ENCODE measurements at regions not wholly inside any gene's neighbourhood (a gene's known extent, or its start where the extent isn't known, plus 50 kb on each side); places are given as distances from the start of the nearest gene placed in this dataset.
"Not testable (repeated sequence)": the region's sequence is repeated elsewhere in the genome, so short reads cannot be mapped to it uniquely, and the experiment has no call there.

DNA sequence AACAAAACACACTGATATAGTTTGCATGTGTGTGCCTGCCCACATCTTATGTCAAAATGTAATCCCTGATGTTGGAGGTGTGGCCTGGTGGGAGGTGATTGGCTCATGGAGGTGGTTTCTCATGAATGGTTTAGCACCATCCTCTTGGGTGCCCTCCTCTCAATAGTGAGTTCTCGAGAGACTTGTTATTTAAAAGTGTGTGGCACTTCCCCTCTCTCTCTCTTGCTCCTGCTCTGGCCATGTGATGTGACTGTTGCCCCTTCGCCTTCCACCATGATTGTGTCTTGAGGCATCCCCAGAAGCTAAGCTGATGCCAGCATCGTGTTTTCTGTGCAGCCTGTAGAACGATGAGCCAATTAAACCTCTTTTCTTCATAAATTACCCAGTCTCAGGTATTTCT, 454.1 kb upstream of the DCN start:
- H3K4me1 ChIP-seq, result no peaks in the 10 kb centered on the region; the same call in 1 of the 2 replicates
- TF ChIP-seq, protein P1, sequence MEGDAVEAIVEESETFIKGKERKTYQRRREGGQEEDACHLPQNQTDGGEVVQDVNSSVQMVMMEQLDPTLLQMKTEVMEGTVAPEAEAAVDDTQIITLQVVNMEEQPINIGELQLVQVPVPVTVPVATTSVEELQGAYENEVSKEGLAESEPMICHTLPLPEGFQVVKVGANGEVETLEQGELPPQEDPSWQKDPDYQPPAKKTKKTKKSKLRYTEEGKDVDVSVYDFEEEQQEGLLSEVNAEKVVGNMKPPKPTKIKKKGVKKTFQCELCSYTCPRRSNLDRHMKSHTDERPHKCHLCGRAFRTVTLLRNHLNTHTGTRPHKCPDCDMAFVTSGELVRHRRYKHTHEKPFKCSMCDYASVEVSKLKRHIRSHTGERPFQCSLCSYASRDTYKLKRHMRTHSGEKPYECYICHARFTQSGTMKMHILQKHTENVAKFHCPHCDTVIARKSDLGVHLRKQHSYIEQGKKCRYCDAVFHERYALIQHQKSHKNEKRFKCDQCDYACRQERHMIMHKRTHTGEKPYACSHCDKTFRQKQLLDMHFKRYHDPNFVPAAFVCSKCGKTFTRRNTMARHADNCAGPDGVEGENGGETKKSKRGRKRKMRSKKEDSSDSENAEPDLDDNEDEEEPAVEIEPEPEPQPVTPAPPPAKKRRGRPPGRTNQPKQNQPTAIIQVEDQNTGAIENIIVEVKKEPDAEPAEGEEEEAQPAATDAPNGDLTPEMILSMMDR (IDR thresholded peaks at IDR 0.05; ENCODE audit: low read depth, low read length), result no peak
- DNase-seq, result no peak
- H3K9me3 ChIP-seq, result no peaks in the 10 kb centered on the region; the same call in 1 of the 2 replicates
- no peaks in the 10 kb centered on the region for H3K27me3 ChIP-seq
- H3K36me3 ChIP-seq, result no peaks in the 10 kb centered on the region
- H3K4me3 ChIP-seq (ENCODE audit: low read depth, low read length), result no peak overlapping the region

- H3K4me1 ChIP-seq; H3K27me3 ChIP-seq; DNase-seq; H3K9me3 ChIP-seq; H3K4me3 ChIP-seq (ENCODE audit: low read depth, low read length); H3K36me3 ChIP-seq: not testable (repeated sequence)
Observed at GRCh38 chr12:91634386-91634713, 451.7 kb upstream of the DCN start.

DNA sequence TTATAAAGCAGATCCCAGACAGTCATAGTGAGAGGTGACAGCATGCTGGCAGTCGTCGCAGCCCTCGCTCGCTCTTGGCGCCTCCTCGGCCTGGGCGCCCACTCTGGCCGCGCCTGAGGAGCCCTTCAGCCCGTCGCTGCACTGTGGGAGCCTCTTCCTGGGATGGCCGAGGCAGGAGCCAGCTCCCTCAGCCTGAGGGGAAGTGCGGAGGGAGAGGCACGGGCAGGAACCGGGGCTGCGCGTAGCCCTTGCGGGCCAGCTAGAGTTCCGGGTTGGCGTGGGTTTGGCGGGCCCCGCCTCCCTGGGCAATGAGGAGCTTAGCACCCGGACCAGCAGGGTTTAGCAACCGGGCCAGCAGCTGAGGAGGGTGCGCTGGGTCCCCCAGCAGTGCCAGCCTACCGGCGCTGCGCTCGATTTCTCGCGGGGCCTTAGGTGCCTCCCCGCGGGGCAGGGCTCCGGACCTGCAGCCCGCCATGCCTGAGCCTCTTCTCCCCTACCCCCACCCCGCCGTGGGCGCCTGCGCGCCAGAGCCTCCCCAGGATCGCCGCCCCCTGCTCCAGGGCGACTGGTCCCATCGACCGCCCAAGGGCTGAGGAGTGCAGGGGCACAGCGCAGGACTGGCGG, 451.2 kb upstream of the DCN start:
- H3K4me3 ChIP-seq (ENCODE audit: low read depth, low read length), result no peak overlapping the region
- TF ChIP-seq, protein P1 (IDR thresholded peaks at IDR 0.05; ENCODE audit: low read depth, low read length), result no peak
- H3K36me3 ChIP-seq, result no peaks in the 10 kb centered on the region
- no peaks in the 10 kb centered on the region for H3K27me3 ChIP-seq
- no peaks in the 10 kb centered on the region; the same call in 1 of the 2 replicates for H3K9me3 ChIP-seq
- no peak for DNase-seq
- H3K4me1 ChIP-seq, result peaks cover 7% of the 10 kb centered on the region

DNA sequence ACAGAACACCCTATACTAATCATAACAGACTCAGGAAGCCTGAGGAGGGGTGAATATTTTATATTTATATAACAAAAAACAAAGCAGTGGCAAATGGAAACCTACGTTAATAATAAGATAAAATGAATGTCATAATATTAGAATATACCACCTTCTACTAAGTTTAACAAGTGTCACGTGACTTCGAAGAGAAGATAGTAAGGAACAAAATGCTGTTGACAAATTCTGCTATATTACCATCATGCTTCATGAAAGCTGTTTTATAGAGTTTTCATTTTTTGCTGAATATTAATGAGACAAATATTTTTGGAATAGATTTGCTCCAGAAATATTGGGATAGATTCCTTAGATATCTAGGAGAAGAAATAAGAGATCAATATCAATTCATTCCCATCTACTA, 450.6 kb upstream of the DCN start:
- Histone ChIP-seq H3K4me3 (ENCODE audit: low read depth, low read length) (no peak overlapping the region), H3K27me3 (no peaks in the 10 kb centered on the region), H3K9me3 (no peaks in the 10 kb centered on the region; the same call in 1 of the 2 replicates), H3K4me1 (peaks cover 13% of the 10 kb centered on the region), H3K36me3 (no peaks in the 10 kb centered on the region)
- TF ChIP-seq, protein P1 (IDR thresholded peaks at IDR 0.05; ENCODE audit: low read depth, low read length), result no peak
- DNase-seq, result no peak

DNA sequence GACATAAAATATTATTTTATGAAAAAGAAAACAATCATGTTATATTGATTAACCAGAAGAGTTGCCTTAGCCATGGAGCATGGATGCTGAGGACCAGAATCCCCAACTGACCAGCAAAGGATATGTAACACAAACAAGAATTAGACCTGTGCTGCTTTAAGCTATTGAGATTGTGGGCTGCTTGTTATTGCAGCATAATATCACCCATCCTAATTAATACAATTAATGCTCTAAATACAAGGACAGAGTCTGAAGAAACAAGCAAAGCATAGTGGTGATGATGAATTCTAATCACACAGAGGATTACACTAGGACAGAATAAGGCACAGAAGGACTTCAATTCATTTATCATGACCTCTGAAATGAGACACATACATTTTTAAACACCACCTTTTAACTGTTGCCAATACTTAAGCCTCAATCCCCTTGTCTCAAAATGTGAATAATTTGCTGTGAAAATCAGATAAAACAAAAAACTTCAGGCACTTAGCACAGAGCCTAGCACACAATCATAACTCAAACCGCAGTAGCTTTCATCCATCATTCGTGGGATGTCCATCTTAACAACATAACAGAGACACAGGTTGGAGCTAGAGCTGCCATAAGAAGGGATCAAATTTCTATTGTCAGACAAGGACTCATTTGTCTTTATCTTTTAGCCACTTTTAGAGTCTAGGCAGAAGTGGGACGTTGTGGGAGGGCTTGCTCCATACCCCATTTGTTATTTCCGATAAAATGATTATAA, 449.6 kb upstream of the DCN start:
- DNase-seq, result no peak

GRCh38 chr12:91630596-91631293, 448.1 kb upstream of the DCN start:
- Histone ChIP-seq H3K4me1 (peaks cover 13% of the 10 kb centered on the region), H3K27me3 (no peaks in the 10 kb centered on the region), H3K36me3 (no peaks in the 10 kb centered on the region), H3K9me3 (no peaks in the 10 kb centered on the region; the same call in 1 of the 2 replicates), H3K4me3 (ENCODE audit: low read depth, low read length) (no peak overlapping the region)
- no peak for DNase-seq
- TF ChIP-seq, protein P1 (IDR thresholded peaks at IDR 0.05; ENCODE audit: low read depth, low read length), result no peak

More for the DNA sequence above, 449.6 kb upstream of the DCN start:
- no peaks in the 10 kb centered on the region for H3K27me3 ChIP-seq
- peaks cover 13% of the 10 kb centered on the region for H3K4me1 ChIP-seq
- no peak overlapping the region for H3K4me3 ChIP-seq (ENCODE audit: low read depth, low read length)
- H3K36me3 ChIP-seq, result no peaks in the 10 kb centered on the region
- TF ChIP-seq, protein P1 (IDR thresholded peaks at IDR 0.05; ENCODE audit: low read depth, low read length), result no peak
- no peaks in the 10 kb centered on the region; the same call in 1 of the 2 replicates for H3K9me3 ChIP-seq

All from BE2C (cell line).